Lower leg skin (tissue), 4 donors: ENCODE measurements at regions not wholly inside any gene's neighbourhood (a gene's known extent, or its start where the extent isn't known, plus 50 kb on each side); places are given as distances from the start of the nearest gene placed in this dataset.

Experiments used
- DNase-seq, 2 donors: peaks; one replicate each; pipeline ENCODE4 v3.0.0-alpha.2; 2019; ENCODE audit warnings: low spot score in 2 of 2
- H3K4me3 ChIP-seq: fragments of 200-600 bp; sonication (generic); 2 replicates; pipeline ENCODE4 v1.5.1; 2017; ENCODE audit warnings: mild to moderate bottlenecking, low read depth; ENCODE audit not compliant: poor library complexity, severe bottlenecking
- POLR2A ChIP-seq, 2 donors: fragments of 450-650 bp; IDR thresholded peaks; one replicate each; pipeline ENCODE4 v1.6.1; 2016 to 2017; ENCODE audit warnings: antibody characterized with exemption in 2 of 2, mild to moderate bottlenecking in 1 of 2, moderate library complexity in 1 of 2
- WGBS, 2 donors: methylation state at CpG; one replicate each; pipeline ENCODE4 v1.1.5; 2018; 5-methylcytosine and 5-hydroxymethylcytosine counted together
- intact Hi-C: fragments of 100-400 bp; cut with DNase I; formaldehyde crosslinking; loops from one replicate; pipeline ENCODE4 v1.15.0; 2023; ENCODE audit warnings: low total_unique reads
- TF ChIP-seq, protein P1 (sequence below), 3 donors: fragments of 450-650 bp; IDR thresholded peaks; one replicate each; pipeline ENCODE4 v1.5.1; 2016; ENCODE audit warnings: antibody characterized with exemption in 3 of 3, mild to moderate bottlenecking in 3 of 3, moderate library complexity in 2 of 3

DNA sequence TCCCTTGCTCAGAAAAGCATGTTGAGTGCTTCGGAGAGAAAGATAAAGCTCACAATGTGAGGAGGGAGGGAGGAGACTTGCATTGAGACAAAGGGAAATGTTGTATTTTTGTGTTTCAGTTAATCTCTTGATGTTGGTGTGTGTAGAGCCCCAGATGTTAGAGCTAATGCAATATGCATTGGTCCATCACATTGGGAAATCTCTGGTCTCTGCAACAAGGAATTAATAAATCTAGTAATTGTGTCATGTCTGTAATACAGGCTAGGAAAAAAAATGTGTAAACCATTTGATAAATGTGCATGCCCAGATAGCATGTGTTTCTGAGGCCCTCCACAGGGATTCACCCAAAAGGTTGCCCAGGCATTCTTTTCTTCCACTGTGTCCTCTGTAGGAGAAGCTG, 230.4 kb upstream of the KCNH8 start:
- intact Hi-C loops, result no loop called here
- TF ChIP-seq POLR2A (IDR thresholded peaks at IDR 0.05), result no peak
- TF ChIP-seq, protein P1, sequence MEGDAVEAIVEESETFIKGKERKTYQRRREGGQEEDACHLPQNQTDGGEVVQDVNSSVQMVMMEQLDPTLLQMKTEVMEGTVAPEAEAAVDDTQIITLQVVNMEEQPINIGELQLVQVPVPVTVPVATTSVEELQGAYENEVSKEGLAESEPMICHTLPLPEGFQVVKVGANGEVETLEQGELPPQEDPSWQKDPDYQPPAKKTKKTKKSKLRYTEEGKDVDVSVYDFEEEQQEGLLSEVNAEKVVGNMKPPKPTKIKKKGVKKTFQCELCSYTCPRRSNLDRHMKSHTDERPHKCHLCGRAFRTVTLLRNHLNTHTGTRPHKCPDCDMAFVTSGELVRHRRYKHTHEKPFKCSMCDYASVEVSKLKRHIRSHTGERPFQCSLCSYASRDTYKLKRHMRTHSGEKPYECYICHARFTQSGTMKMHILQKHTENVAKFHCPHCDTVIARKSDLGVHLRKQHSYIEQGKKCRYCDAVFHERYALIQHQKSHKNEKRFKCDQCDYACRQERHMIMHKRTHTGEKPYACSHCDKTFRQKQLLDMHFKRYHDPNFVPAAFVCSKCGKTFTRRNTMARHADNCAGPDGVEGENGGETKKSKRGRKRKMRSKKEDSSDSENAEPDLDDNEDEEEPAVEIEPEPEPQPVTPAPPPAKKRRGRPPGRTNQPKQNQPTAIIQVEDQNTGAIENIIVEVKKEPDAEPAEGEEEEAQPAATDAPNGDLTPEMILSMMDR (IDR thresholded peaks at IDR 0.05), result no peak
- WGBS, 2 donors, result 67 to 76% methylated on average over 1 of the region's 1 CpG
- no peak overlapping the region for H3K4me3 ChIP-seq
- no peak for DNase-seq

- intact Hi-C loops, result no loop called here
- TF ChIP-seq, protein P1 (IDR thresholded peaks at IDR 0.05), result no peak
- TF ChIP-seq POLR2A (IDR thresholded peaks at IDR 0.05), result no peak
- WGBS, 2 donors, result 86% methylated on average over 2 of the region's 2 CpGs
Measured at GRCh38 chr3:18902081-18902793, 246.1 kb upstream of the KCNH8 start.

DNA sequence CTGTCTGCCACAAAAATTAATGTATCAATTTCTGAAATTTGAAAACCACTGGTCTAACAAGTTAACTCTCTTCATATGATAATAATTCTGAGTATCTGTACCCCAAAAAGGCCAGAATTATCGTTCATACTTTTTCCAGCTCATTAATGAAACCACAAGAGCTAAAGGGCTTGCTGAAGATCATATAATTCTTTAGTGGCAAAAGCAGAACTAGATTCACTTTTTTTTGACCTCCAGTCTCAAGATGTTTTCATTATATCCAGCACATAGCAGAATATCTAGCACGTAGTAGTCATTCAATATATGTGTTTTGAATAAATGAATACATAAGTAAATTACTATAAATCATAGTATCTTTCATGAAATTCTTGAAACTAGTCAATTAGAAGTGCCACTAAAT, 246.7 kb upstream of the KCNH8 start:
- intact Hi-C loops, result no loop called here

More at GRCh38 chr3:18902081-18902793, 246.1 kb upstream of the KCNH8 start:
- H3K4me3 ChIP-seq, result no peak overlapping the region
- DNase-seq, result no peak

GRCh38 chr3:18900994-18901393, 247.3 kb upstream of the KCNH8 start:
- no peak for DNase-seq
- TF ChIP-seq, protein P1 (IDR thresholded peaks at IDR 0.05), result no peak
- TF ChIP-seq POLR2A (IDR thresholded peaks at IDR 0.05), result no peak
- intact Hi-C loops, result no loop called here
- 45 to 55% methylated on average over 3 of the region's 3 CpGs for WGBS, 2 donors
- no peak overlapping the region for H3K4me3 ChIP-seq

More for the DNA sequence above, 246.7 kb upstream of the KCNH8 start:
- no peak overlapping the region for H3K4me3 ChIP-seq
- DNase-seq, result no peak
- 59 to 64% methylated on average over 2 of the region's 2 CpGs for WGBS, 2 donors
- no peak for TF ChIP-seq POLR2A (IDR thresholded peaks at IDR 0.05)
- TF ChIP-seq, protein P1 (IDR thresholded peaks at IDR 0.05), result no peak

GRCh38 chr3:18898911-18899310, 249.4 kb upstream of the KCNH8 start:
- WGBS, 2 donors, result 60 to 71% methylated on average over 1 of the region's 1 CpG
- no peak overlapping the region for H3K4me3 ChIP-seq
- intact Hi-C loops, result no loop called here
- TF ChIP-seq, protein P1 (IDR thresholded peaks at IDR 0.05), result no peak
- no peak for TF ChIP-seq POLR2A (IDR thresholded peaks at IDR 0.05)
- no peak for DNase-seq

DNA sequence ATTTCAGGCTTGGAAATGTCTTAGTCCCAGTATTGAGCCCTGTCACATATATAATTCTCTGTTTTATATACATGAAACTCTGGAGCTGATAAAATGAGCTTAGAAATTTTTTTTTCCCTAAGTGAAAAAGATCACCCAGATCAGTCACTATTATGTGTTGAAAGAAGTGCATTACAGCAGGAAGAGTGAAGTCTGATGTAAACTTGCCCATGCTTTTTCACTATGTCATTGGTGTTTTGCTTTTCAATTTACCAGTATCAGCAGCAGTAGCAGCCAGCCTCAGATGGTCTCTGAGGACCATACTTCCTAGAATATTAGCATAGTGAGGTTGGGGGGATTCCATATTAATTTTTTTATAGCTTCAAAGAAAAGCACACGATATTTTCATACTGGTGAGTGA, 255.6 kb upstream of the KCNH8 start:
- intact Hi-C loops, result no loop called here
- TF ChIP-seq, protein P1 (IDR thresholded peaks at IDR 0.05), result no peak
- no peak for TF ChIP-seq POLR2A (IDR thresholded peaks at IDR 0.05)
- no peak for DNase-seq
- H3K4me3 ChIP-seq, result no peak overlapping the region
- 48 to 58% methylated on average over 1 of the region's 1 CpG for whole genome bisulfite sequencing, 2 donors
